ENCODE measurements at regions not wholly inside any gene's neighbourhood (a gene's known extent, or its start where the extent isn't known, plus 50 kb on each side); places are given as distances from the start of the nearest gene placed in this dataset.
"Not testable (repeated sequence)": the region's sequence is repeated elsewhere in the genome, so short reads cannot be mapped to it uniquely, and the experiment has no call there.

DNA sequence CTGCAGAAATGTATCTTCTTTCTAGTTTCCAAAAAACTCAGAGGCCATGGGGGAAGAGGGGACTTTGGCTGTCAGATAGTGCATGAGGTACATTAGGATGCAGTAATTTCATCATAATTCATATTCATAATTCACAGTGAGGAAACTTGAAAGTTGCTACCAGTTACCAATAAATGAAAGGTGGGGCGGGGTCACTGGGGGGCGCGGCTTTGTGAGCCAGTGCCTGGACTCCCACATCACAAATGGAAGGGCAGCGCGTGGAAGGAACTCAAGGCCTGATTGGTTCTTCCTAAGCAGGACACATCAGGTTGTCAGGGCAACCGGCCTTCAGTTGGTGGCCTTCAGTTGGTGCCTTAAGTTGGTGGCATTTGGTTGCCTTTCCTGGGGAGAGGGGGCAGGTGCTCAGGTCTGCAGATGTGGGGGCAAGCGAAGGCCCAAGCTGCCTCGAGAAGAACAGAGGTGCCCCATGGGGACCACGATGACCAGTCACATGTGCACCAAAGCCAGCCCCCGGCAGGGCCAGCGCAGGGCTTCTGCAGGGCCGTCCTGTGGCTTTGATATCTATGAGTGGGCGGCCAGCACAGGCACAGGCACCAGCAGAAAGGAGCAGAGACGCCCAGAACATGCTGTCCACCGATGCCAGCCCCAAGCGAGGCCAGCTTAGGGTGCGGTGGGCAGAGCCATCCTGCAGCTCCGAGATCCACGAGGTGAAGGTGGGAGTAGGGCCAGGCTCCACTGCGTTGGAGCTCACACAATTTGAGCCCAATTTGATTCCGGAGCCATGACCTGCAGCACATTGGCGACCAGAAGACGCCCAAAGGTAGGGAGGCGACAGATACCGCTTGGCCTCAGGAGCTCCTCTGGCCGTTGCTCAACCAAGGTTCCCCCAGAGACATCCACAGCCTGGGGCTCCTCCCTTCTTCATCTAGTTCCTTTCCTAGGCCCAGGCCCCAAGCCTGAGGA, 3248.2 kb upstream of the OR11H1 start:
- not testable (repeated sequence) for DNase-seq (ENCODE audit: low spot score); H3K27ac Mint-ChIP-seq; ATAC-seq

DNA sequence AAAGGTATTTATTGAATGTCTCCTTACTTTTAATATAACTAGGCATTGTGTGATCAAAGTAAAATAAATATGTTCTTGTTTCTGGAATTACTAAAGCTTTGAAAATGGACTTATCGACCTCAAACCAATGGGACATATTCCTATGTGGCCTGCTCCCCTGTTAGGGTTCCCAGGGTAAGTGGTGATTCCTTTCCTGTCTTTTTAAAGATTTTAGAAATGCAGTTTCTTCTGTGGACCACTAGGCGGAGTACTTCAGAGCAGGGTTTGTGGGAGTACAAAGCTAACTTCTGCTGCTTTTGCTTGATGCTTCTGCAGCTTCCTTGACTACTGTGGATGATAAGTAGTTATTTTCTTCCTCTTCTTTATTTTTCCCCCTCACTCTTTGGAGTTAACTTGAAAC, 3243.3 kb upstream of the OR11H1 start:
- TF ChIP-seq, protein P1, sequence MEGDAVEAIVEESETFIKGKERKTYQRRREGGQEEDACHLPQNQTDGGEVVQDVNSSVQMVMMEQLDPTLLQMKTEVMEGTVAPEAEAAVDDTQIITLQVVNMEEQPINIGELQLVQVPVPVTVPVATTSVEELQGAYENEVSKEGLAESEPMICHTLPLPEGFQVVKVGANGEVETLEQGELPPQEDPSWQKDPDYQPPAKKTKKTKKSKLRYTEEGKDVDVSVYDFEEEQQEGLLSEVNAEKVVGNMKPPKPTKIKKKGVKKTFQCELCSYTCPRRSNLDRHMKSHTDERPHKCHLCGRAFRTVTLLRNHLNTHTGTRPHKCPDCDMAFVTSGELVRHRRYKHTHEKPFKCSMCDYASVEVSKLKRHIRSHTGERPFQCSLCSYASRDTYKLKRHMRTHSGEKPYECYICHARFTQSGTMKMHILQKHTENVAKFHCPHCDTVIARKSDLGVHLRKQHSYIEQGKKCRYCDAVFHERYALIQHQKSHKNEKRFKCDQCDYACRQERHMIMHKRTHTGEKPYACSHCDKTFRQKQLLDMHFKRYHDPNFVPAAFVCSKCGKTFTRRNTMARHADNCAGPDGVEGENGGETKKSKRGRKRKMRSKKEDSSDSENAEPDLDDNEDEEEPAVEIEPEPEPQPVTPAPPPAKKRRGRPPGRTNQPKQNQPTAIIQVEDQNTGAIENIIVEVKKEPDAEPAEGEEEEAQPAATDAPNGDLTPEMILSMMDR (conservative IDR thresholded peaks at IDR 0.05; ENCODE audit: low read depth in 2 of 2): peak in 1 of 2 experiments; percentile 23; a peak in 2 of 4 replicates
- not testable (repeated sequence) for H3K9me2 ChIP-seq (ENCODE audit: insufficient read depth); H3K36me3 ChIP-seq (ENCODE audit: insufficient read depth); H4K20me1 ChIP-seq (replicated peaks; ENCODE audit: insufficient read depth); H3F3A ChIP-seq (replicated peaks; ENCODE audit: low read depth); ATAC-seq; H3K27me3 ChIP-seq (ENCODE audit: insufficient read depth); H3K4me3 ChIP-seq; H3K4me1 Mint-ChIP-seq; H3K4me2 ChIP-seq; H3K27ac ChIP-seq (ENCODE audit: low read depth); H3K27ac Mint-ChIP-seq; H3K4me1 ChIP-seq (ENCODE audit: insufficient read depth); H3K27me3 Mint-ChIP-seq (ENCODE audit: insufficient read depth, low read depth, poor library complexity); H2AFZ ChIP-seq; H3K36me3 Mint-ChIP-seq (ENCODE audit: low read depth); H3K79me2 ChIP-seq (replicated peaks; ENCODE audit: insufficient read depth); H3K4me3 Mint-ChIP-seq
- H3K9me3 Mint-ChIP-seq: peaks cover 26% of the 10 kb centered on the region
- peak; percentile 4 for DNase-seq (ENCODE audit: low spot score)

More for the DNA sequence above, 3248.2 kb upstream of the OR11H1 start:
- not testable (repeated sequence) for H3K27me3 ChIP-seq (ENCODE audit: insufficient read depth); H3F3A ChIP-seq (replicated peaks; ENCODE audit: low read depth); H3K36me3 ChIP-seq (ENCODE audit: insufficient read depth); H3K79me2 ChIP-seq (replicated peaks; ENCODE audit: insufficient read depth); H3K9me2 ChIP-seq (ENCODE audit: insufficient read depth); H3K4me1 ChIP-seq (ENCODE audit: insufficient read depth); H3K27ac ChIP-seq (ENCODE audit: low read depth); H3K4me1 Mint-ChIP-seq; H3K4me2 ChIP-seq; H4K20me1 ChIP-seq (replicated peaks; ENCODE audit: insufficient read depth); H3K27me3 Mint-ChIP-seq (ENCODE audit: insufficient read depth, low read depth, poor library complexity); H3K4me3 ChIP-seq; H2AFZ ChIP-seq; H3K36me3 Mint-ChIP-seq (ENCODE audit: low read depth); H3K4me3 Mint-ChIP-seq
- H3K9me3 Mint-ChIP-seq: peaks cover 23% of the 10 kb centered on the region

- not testable (repeated sequence) for H3K4me2 ChIP-seq; ATAC-seq; H3K9me2 ChIP-seq (ENCODE audit: insufficient read depth); H4K20me1 ChIP-seq (replicated peaks; ENCODE audit: insufficient read depth); H3K36me3 ChIP-seq (ENCODE audit: insufficient read depth); DNase-seq (ENCODE audit: low spot score); H3F3A ChIP-seq (replicated peaks; ENCODE audit: low read depth); H3K27me3 Mint-ChIP-seq (ENCODE audit: insufficient read depth, low read depth, poor library complexity); H3K36me3 Mint-ChIP-seq (ENCODE audit: low read depth); H3K27ac Mint-ChIP-seq; H2AFZ ChIP-seq; H3K27ac ChIP-seq (ENCODE audit: low read depth); H3K79me2 ChIP-seq (replicated peaks; ENCODE audit: insufficient read depth); H3K4me3 Mint-ChIP-seq; H3K4me1 ChIP-seq (ENCODE audit: insufficient read depth); H3K4me3 ChIP-seq; H3K4me1 Mint-ChIP-seq; H3K27me3 ChIP-seq (ENCODE audit: insufficient read depth)
- peaks cover 31% of the 10 kb centered on the region for H3K9me3 Mint-ChIP-seq
These were observed 3230.6 kb upstream of the OR11H1 start for GRCh38 chr22:12297351-12297750.

All from GM23338 (cell line).